K562 (cell line): ENCODE measurements at regions not wholly inside any gene's neighbourhood (a gene's known extent, or its start where the extent isn't known, plus 50 kb on each side); places are given as distances from the start of the nearest gene placed in this dataset.

ENCODE experiments used
- CREM ChIP-seq: IDR thresholded peaks from 2 replicates; pipeline ENCODE4 v1.6.1; 2014; ENCODE audit warnings: antibody characterized with exemption, low read depth
- RAD21 ChIP-seq, 2 experiments: fragments of 250-450 bp in 1 of 2; fragments of 450-650 bp in 1 of 2; sonication (Bioruptor Pico) in 1 of 2; formaldehyde crosslinking in 1 of 2; IDR thresholded peaks in 1 of 2; conservative IDR thresholded peaks in 1 of 2; 2 replicates each; pipeline versions ENCODE4 v1.4.0 to v1.8.0; 2020 to 2022; ENCODE audit warnings: mild to moderate bottlenecking in 2 of 2, moderate library complexity in 1 of 2
- RERE ChIP-seq: sonication (generic); formaldehyde crosslinking; IDR thresholded peaks from 2 replicates; pipeline ENCODE4 v1.8.0; 2023; ENCODE audit warnings: missing genetic modification reagents, mild to moderate bottlenecking, borderline replicate concordance
- SRSF1 ChIP-seq: fragments of 200-400 bp; formaldehyde crosslinking; IDR thresholded peaks from 2 replicates; pipeline ENCODE4 v1.6.1; 2017; ENCODE audit warnings: mild to moderate bottlenecking, low read depth, low read length, moderate library complexity
- ZBTB2 ChIP-seq: fragments of 450-650 bp; IDR thresholded peaks from 2 replicates; pipeline ENCODE4 v1.6.1; 2016; ENCODE audit warnings: antibody characterized with exemption
- TF ChIP-seq, protein P1 (sequence below), 3 experiments: fragments of 200-800 bp in 1 of 3; sonication (Bioruptor generic) in 1 of 3; sonication (generic) in 1 of 3; formaldehyde crosslinking in 1 of 3; IDR thresholded peaks; 2 replicates each; pipeline versions ENCODE4 v1.6.1 to v1.8.0; 2016 to 2022; ENCODE audit warnings: mild to moderate bottlenecking in 2 of 3, missing compliant biosample characterization in 2 of 3, missing genetic modification characterization in 2 of 3, missing genetic modification reagents in 1 of 3

DNA sequence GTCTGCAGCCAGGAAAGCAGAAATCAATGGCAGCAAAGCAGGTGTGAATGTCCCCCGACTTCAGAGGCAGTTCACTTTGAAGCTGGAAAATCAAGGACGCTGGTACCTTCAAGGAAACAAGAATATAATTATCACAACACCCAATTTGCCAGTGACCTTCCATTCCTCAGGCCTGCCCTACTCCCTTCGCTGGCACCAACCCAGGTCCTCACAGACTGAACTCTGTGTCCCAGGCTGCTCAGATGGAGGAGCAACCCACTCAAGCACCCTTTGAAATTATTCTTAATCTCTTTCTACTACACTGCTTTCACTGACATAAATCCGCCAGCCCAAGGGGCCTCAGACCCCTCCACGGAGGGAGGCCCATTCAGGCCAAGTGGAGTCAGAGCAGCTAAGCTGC is 64.7 kb upstream of the WT1 start (continued):
- TF ChIP-seq ZBTB2 (no peak), RAD21 (CRISPR knock-in tag; conservative IDR thresholded peaks at IDR 0.05 in 1 of 2, IDR thresholded peaks at IDR 0.05 in 1 of 2) (no peak), RERE (CRISPR knock-in tag) (no peak), CREM (no peak), SRSF1 (no peak)
- TF ChIP-seq, protein P1, sequence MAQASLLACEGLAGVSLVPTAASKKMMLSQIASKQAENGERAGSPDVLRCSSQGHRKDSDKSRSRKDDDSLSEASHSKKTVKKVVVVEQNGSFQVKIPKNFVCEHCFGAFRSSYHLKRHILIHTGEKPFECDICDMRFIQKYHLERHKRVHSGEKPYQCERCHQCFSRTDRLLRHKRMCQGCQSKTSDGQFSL (CRISPR knock-in tag; IDR thresholded peaks at IDR 0.05), result no peak
- TF ChIP-seq, protein P1 (tag; IDR thresholded peaks at IDR 0.05), result no peak
